GM23338 (cell line): ENCODE measurements at regions not wholly inside any gene's neighbourhood (a gene's known extent, or its start where the extent isn't known, plus 50 kb on each side); places are given as distances from the start of the nearest gene placed in this dataset.

Experiments used
- CREB1 ChIP-seq: fragments of 250-450 bp; sonication (Bioruptor Pico); IDR thresholded peaks from 2 replicates; pipeline ENCODE4 v1.5.0; 2020; ENCODE audit warnings: low read depth, mild to moderate bottlenecking, moderate library complexity
- EZH2 ChIP-seq: fragments of 200-600 bp; sonication (generic); IDR thresholded peaks from one replicate; pipeline ENCODE4 v1.8.0; 2017; ENCODE audit warnings: antibody characterized with exemption, mild to moderate bottlenecking, low read depth; ENCODE audit not compliant: unreplicated experiment
- EZH2phosphoT487 ChIP-seq: fragments of 200-600 bp; sonication (generic); IDR thresholded peaks from one replicate; pipeline ENCODE4 v1.8.1; 2018; ENCODE audit warnings: antibody characterized with exemption; ENCODE audit not compliant: unreplicated experiment
- NANOG ChIP-seq: IDR thresholded peaks from 2 replicates; pipeline ENCODE4 v1.6.1; 2016; ENCODE audit warnings: antibody characterized with exemption, borderline replicate concordance
- ZNF114 ChIP-seq: fragments of 250-450 bp; sonication (Bioruptor Pico); IDR thresholded peaks from 2 replicates; pipeline ENCODE4 v1.5.0; 2020; ENCODE audit warnings: mild to moderate bottlenecking, moderate library complexity
- ZNF331 ChIP-seq: fragments of 250-450 bp; sonication (Bioruptor Pico); IDR thresholded peaks from 2 replicates; pipeline ENCODE4 v1.5.0; 2020; ENCODE audit warnings: low read depth, mild to moderate bottlenecking, moderate library complexity
- TF ChIP-seq, protein P1 (sequence below): fragments of 250-450 bp; sonication (Bioruptor Pico); IDR thresholded peaks from 2 replicates; pipeline ENCODE4 v1.5.0; 2020; ENCODE audit warnings: mild to moderate bottlenecking, moderate library complexity
- TF ChIP-seq, protein P2 (sequence below), 2 experiments: fragments of 200-600 bp in 1 of 2; sonication (generic) in 1 of 2; conservative IDR thresholded peaks; 2 replicates each; pipeline versions ENCODE4 v1.5.1 to v1.6.1; 2016 to 2017; ENCODE audit warnings: antibody characterized with exemption in 2 of 2, low read depth in 2 of 2, mild to moderate bottlenecking in 2 of 2, moderate library complexity in 1 of 2
- TF ChIP-seq, protein P3 (sequence below): IDR thresholded peaks from one replicate; pipeline ENCODE4 v1.6.1; 2018; ENCODE audit warnings: antibody characterized with exemption; ENCODE audit not compliant: unreplicated experiment
- TF ChIP-seq, protein P4 (sequence below): IDR thresholded peaks from 2 replicates; pipeline ENCODE4 v1.6.1; 2016; ENCODE audit warnings: antibody characterized with exemption

DNA sequence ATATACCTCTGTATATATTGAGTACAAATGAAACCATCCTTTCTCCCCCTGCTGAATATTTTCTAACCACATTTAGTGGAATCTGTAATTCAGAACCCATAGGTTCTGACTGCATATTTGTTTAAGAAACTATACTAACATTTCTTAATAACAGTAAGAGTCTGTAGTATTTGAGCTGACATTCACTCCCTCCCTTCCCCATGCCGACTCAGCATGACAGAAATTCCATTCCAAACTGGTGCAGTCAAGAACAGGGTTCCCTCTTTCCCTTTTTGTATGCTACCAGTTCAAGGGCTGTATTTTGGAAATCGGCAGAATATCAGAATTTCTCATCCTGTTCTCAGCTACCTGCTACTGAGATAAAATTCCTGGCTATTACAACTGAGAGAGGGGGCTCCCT is 796.6 kb upstream of the DPPA4 start (continued):
- TF ChIP-seq, protein P1, sequence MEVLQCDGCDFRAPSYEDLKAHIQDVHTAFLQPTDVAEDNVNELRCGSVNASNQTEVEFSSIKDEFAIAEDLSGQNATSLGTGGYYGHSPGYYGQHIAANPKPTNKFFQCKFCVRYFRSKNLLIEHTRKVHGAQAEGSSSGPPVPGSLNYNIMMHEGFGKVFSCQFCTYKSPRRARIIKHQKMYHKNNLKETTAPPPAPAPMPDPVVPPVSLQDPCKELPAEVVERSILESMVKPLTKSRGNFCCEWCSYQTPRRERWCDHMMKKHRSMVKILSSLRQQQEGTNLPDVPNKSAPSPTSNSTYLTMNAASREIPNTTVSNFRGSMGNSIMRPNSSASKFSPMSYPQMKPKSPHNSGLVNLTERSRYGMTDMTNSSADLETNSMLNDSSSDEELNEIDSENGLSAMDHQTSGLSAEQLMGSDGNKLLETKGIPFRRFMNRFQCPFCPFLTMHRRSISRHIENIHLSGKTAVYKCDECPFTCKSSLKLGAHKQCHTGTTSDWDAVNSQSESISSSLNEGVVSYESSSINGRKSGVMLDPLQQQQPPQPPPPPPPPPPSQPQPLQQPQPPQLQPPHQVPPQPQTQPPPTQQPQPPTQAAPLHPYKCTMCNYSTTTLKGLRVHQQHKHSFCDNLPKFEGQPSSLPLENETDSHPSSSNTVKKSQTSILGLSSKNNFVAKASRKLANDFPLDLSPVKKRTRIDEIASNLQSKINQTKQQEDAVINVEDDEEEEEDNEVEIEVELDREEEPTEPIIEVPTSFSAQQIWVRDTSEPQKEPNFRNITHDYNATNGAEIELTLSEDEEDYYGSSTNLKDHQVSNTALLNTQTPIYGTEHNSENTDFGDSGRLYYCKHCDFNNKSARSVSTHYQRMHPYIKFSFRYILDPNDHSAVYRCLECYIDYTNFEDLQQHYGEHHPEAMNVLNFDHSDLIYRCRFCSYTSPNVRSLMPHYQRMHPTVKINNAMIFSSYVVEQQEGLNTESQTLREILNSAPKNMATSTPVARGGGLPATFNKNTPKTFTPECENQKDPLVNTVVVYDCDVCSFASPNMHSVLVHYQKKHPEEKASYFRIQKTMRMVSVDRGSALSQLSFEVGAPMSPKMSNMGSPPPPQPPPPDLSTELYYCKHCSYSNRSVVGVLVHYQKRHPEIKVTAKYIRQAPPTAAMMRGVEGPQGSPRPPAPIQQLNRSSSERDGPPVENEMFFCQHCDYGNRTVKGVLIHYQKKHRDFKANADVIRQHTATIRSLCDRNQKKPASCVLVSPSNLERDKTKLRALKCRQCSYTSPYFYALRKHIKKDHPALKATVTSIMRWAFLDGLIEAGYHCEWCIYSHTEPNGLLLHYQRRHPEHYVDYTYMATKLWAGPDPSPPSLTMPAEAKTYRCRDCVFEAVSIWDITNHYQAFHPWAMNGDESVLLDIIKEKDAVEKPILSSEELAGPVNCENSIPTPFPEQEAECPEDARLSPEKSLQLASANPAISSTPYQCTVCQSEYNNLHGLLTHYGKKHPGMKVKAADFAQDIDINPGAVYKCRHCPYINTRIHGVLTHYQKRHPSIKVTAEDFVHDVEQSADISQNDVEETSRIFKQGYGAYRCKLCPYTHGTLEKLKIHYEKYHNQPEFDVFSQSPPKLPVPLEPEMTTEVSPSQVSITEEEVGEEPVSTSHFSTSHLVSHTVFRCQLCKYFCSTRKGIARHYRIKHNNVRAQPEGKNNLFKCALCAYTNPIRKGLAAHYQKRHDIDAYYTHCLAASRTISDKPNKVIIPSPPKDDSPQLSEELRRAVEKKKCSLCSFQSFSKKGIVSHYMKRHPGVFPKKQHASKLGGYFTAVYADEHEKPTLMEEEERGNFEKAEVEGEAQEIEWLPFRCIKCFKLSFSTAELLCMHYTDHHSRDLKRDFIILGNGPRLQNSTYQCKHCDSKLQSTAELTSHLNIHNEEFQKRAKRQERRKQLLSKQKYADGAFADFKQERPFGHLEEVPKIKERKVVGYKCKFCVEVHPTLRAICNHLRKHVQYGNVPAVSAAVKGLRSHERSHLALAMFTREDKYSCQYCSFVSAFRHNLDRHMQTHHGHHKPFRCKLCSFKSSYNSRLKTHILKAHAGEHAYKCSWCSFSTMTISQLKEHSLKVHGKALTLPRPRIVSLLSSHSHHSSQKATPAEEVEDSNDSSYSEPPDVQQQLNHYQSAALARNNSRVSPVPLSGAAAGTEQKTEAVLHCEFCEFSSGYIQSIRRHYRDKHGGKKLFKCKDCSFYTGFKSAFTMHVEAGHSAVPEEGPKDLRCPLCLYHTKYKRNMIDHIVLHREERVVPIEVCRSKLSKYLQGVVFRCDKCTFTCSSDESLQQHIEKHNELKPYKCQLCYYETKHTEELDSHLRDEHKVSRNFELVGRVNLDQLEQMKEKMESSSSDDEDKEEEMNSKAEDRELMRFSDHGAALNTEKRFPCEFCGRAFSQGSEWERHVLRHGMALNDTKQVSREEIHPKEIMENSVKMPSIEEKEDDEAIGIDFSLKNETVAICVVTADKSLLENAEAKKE (CRISPR knock-in tag), result no peak
- TF ChIP-seq ZNF114 (no peak), NANOG (no peak), ZNF331 (no peak), EZH2phosphoT487 (no peak), CREB1 (no peak), EZH2 (no peak)
- TF ChIP-seq, protein P2, sequence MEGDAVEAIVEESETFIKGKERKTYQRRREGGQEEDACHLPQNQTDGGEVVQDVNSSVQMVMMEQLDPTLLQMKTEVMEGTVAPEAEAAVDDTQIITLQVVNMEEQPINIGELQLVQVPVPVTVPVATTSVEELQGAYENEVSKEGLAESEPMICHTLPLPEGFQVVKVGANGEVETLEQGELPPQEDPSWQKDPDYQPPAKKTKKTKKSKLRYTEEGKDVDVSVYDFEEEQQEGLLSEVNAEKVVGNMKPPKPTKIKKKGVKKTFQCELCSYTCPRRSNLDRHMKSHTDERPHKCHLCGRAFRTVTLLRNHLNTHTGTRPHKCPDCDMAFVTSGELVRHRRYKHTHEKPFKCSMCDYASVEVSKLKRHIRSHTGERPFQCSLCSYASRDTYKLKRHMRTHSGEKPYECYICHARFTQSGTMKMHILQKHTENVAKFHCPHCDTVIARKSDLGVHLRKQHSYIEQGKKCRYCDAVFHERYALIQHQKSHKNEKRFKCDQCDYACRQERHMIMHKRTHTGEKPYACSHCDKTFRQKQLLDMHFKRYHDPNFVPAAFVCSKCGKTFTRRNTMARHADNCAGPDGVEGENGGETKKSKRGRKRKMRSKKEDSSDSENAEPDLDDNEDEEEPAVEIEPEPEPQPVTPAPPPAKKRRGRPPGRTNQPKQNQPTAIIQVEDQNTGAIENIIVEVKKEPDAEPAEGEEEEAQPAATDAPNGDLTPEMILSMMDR (conservative IDR thresholded peaks at IDR 0.05; ENCODE audit: low read depth in 2 of 2), result no peak
- TF ChIP-seq, protein P3, sequence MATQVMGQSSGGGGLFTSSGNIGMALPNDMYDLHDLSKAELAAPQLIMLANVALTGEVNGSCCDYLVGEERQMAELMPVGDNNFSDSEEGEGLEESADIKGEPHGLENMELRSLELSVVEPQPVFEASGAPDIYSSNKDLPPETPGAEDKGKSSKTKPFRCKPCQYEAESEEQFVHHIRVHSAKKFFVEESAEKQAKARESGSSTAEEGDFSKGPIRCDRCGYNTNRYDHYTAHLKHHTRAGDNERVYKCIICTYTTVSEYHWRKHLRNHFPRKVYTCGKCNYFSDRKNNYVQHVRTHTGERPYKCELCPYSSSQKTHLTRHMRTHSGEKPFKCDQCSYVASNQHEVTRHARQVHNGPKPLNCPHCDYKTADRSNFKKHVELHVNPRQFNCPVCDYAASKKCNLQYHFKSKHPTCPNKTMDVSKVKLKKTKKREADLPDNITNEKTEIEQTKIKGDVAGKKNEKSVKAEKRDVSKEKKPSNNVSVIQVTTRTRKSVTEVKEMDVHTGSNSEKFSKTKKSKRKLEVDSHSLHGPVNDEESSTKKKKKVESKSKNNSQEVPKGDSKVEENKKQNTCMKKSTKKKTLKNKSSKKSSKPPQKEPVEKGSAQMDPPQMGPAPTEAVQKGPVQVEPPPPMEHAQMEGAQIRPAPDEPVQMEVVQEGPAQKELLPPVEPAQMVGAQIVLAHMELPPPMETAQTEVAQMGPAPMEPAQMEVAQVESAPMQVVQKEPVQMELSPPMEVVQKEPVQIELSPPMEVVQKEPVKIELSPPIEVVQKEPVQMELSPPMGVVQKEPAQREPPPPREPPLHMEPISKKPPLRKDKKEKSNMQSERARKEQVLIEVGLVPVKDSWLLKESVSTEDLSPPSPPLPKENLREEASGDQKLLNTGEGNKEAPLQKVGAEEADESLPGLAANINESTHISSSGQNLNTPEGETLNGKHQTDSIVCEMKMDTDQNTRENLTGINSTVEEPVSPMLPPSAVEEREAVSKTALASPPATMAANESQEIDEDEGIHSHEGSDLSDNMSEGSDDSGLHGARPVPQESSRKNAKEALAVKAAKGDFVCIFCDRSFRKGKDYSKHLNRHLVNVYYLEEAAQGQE, result no peak
- TF ChIP-seq, protein P4, sequence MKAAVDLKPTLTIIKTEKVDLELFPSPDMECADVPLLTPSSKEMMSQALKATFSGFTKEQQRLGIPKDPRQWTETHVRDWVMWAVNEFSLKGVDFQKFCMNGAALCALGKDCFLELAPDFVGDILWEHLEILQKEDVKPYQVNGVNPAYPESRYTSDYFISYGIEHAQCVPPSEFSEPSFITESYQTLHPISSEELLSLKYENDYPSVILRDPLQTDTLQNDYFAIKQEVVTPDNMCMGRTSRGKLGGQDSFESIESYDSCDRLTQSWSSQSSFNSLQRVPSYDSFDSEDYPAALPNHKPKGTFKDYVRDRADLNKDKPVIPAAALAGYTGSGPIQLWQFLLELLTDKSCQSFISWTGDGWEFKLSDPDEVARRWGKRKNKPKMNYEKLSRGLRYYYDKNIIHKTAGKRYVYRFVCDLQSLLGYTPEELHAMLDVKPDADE, result no peak
